GM19467 (cell line): ENCODE measurements at regions not wholly inside any gene's neighbourhood (a gene's known extent, or its start where the extent isn't known, plus 50 kb on each side); places are given as distances from the start of the nearest gene placed in this dataset.
"Not testable (repeated sequence)": the region's sequence is repeated elsewhere in the genome, so short reads cannot be mapped to it uniquely, and the experiment has no call there.

Experiments
- ATAC-seq: cut with Tn5 transposase; IDR thresholded peaks from one replicate; pipeline ENCODE4 v1.9.1; 2021; ENCODE audit warnings: mild to moderate bottlenecking, moderate library complexity; ENCODE audit not compliant: unreplicated experiment

GRCh38 chr9:26261503-26262330, 583.5 kb upstream of the TUSC1 start:
- no peak for ATAC-seq

DNA sequence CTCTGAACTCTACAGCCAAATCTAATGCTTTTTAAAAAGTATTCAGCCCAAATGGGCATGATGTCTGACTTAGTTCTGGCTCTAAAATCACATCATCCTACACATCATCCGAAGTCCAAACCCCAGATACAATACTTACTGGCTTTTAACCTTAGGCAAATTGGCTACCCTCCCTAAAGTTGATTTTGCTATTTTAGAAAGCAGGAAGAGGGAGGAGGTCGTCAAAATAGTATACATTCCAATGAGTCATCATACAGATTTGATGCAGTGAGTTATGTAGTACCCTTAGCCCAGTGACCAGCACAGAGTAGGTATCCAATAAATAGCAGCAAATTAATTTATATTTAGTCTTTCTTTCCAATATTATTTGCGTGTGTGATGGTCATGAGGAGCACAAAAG, 582.0 kb upstream of the TUSC1 start:
- ATAC-seq = no peak

DNA sequence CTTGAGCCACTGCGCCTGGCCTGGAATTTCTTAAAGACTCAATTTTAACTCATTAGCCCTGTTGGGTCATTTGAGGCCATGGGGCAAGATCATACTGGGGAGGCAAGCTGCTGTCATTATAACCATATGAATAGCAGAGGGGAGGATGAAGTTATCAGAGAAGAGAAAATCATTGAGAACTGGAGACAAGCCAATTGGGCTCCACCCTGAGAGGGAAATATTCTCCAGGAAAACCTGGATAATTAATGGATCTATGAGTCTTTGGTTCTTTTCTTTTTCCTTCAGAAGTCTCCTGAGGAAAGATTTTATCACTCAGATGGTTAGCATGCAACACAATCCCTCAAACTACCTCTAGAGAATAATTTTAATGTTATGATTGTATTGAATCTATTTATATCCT, 569.6 kb upstream of the TUSC1 start:
- no peak for ATAC-seq

DNA sequence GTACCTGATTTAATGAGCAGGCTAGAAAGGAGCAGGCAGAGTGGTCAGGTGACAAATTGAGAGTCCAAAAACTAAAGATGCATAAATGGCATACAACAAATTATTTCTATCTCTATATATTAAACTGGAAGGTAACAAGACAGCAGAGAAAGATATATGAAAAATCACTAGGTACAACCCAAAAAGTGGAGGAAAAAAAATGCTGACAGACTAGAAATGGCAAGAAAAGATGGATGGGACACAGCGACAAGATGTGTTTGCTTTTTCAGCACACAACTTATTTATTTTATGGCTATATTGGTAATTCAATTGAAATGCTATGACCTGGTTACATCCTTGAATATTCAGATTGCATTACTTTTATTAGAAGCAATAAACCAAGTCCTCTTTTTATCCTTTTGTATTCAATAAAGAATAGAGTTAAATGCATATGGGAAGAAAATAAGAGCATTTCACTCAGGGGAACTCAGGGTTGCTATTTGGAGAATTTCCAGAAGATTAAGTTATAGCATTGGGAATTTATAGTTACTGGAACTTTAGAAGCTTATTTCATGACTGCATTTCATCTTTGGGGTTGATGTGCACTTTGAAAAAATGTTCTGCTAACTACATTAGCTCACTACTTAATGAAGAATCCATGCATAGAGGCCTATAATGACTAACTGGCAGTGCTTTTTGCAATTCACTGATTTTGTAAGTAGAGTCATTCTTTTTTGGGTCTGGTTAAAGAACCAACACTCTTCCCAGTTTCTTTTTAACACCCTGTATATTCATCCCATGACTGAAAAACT, 566.6 kb upstream of the TUSC1 start:
- ATAC-seq = no peak

- no peak for ATAC-seq
These were observed 565.5 kb upstream of the TUSC1 start for GRCh38 chr9:26243726-26244125.

DNA sequence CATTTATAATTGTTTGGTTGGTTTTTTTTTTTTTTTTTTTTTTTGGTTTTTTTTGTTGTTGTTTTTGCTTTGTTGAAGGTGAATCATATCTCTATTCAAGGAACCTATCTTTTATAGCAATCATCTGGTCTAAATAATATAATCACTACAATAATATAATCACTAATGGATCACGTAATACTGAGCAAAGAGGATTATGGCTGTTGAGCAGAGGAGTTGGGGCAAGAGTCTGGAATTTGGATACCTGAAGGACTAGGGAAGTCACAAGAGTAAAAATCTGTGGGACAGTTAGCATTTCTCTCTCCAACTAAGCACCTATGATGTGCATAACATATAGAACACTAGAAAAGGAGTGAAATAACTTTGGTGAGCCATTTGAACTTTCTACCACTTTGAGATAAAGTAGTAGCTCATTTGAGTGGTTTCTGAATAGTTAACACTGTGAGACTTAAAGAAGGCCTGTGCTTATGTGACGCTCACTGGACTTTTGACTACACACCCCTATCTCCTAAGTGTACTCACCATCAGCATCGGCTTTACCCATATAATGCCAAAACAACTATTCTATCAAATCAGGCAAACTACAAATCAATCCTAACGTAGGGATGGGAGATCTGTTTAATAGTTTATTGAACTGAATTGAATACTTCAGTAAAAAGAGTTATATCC, 564.9 kb upstream of the TUSC1 start:
- ATAC-seq = no peak

GRCh38 chr9:26240020-26240419, 561.8 kb upstream of the TUSC1 start:
- no peak for ATAC-seq

DNA sequence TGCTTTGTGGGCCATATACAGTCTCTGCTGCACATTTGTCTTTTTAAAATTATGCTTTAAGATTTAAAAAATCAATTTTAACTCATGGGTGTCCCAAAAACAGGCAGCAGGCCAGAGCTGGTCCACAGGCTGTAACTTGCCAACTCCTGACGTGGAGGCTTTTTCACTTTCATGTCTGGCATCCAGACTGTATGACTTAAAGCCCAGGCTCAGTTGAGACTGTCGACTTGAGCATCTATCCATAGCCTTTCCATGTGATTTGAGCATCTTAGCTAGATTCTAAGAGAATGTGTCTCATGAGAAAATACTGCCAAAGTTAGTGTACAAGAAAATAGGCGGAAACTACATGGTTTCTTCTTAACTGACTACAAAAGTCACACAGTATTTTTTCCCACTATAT, 559.0 kb upstream of the TUSC1 start:
- ATAC-seq = no peak

GRCh38 chr9:26234865-26235264, 556.6 kb upstream of the TUSC1 start:
- no peak for ATAC-seq

- ATAC-seq = no peak
These were observed 553.1 kb upstream of the TUSC1 start for GRCh38 chr9:26231391-26231790.

- no peak for ATAC-seq
These were observed 551.2 kb upstream of the TUSC1 start for GRCh38 chr9:26229324-26230054.

DNA sequence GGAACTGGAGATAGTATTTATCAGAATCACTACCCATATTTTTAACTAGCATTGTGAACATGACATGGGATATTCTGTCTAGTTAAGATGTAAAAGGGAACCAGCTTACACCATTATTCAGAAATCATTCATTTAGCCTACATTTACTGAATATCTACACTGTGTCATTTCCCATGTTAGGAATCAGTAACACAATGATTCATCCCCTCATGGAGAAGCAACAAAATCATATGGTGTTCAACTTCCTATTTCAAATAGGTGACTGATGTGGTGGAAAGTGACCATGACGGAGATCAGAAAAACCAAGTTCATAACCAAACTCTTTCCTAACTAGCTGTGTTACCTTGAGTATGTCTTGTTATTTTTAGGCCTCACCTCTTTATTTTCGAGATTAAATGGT, 550.0 kb upstream of the TUSC1 start:
- ATAC-seq = no peak

GRCh38 chr9:26221290-26221689, 543.0 kb upstream of the TUSC1 start:
- no peak for ATAC-seq

DNA sequence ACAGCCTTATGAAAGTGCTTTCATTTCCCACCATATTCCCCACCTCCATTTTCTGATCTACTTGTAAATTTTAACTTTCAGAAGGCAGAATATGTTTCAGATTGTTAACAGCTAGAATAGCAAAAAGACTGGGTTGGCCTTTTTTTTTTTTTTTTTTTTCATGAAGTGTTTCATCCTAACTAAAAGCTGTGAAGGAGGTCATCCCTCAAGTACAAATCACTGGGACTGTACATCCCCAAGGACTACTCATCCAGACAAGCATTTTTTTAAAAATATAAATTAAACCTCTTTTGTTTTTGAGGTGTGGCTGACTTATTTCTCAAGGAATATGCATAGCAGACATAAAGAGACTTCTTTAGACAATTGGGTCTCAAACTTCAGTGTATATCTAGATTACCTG, 542.1 kb upstream of the TUSC1 start:
- ATAC-seq = no peak

DNA sequence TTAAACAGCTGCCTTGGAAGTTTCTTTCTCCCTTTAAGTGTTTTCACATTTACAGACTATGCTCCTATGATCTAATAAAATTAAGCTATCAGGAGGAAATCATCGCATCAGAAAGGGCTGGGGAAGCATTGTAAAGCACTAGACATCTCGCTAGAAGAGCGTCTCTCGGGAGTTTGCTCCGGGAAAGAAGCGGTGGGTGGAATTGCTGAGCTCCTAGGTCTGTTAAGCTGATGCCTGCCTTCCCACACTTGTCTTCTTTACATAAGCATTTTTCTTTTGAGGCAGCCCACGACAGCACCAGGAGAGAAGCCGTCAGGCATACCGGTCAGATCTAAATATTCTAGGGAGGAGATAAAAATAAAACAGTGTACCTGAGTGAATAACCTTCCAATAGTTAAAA, 541.7 kb upstream of the TUSC1 start:
- no peak for ATAC-seq

DNA sequence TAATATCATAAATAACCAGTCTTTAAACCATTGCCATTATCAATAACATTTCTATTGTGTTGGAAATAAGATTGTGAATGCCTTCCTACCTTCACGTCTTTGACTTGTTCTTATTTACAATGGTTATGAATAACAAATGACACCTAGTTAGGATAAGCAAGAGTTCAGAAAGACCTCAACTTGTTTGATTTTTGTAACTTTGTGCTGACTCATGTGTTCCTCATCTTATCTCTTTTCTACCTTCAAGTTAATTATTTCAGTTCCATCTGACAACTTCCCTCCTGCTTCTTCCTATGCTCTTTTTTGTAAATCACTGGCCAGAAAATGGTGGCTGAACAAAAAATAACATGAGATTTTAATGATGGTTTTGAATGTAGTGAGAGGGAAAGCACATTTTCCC, 538.5 kb upstream of the TUSC1 start:
- ATAC-seq = no peak

DNA sequence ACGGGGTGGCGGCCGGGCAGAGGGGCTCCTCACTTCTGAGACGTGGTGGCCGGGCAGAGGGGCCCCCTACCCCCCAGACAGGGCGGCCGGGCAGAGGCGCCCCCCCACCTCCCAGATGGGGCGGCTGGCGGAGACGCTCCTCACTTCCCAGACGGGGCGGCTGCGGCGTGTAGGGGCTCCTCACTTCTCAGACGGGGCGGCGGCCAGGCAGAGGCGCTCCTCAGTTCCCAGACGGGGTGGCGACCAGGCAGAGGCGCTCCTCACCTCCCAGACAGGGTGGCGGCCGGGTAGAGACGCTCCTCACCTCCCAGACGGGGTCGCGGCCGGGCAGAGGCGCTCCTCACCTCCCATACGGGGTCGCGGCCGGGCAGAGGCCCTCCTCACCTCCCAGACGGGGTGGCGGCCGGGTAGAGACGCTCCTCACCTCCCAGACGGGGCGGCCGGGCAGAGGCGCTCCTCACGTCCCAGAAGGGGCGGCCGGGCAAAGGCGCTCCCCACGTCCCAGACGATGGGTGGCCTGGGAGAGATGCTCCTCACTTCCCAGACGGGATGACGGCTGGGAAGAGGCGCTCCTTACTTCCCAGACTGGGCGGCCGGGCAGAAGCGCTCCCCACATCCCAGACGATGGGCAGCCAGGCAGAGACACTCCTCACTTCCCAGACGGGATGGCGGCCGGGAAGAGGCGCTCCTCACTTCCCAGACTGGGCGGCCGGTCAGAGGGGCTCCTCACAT, 536.6 kb upstream of the TUSC1 start:
- not testable (repeated sequence) for ATAC-seq

- ATAC-seq = no peak
These were observed 532.2 kb upstream of the TUSC1 start for GRCh38 chr9:26210338-26210851.

DNA sequence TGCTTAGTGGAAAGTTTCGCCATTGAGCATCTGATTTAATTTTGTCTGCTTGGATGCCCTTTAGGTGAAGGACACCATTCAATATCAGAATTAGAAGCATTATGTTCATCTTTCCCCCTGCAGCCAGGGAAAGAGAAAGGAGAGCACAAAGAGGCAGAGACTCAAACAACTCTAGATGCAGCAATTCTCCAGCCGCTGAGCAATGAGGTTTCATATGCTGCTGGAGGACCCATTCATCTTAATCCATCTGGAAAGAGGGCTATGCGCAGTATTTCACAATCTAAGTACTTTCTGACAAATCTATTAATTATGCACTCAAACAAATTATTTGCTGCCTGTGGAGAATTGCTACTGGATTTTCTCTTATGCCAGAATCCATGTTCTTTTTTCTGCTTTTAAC, 527.0 kb upstream of the TUSC1 start:
- no peak for ATAC-seq

DNA sequence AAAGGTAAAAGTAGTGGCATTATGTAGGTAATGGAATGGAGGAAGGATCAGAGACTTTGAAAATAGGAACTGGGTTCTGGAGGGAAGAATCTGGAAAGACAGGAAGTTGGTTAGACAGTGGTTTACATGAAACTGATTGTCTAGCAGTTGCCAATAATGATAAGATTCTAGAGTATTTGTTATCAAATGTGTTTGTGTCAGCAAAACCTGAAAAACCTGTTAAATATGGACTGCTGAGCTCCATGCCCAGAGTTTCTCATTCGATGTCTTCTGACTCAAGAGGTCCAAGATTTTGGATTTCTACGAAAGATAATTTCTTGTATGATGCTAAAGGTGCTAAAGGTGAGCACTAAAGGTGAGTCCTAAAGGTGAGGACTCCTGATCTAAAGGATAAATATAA, 515.0 kb upstream of the TUSC1 start:
- no peak for ATAC-seq
